ENCODE measurements at regions not wholly inside any gene's neighbourhood (a gene's known extent, or its start where the extent isn't known, plus 50 kb on each side); places are given as distances from the start of the nearest gene placed in this dataset.

DNA sequence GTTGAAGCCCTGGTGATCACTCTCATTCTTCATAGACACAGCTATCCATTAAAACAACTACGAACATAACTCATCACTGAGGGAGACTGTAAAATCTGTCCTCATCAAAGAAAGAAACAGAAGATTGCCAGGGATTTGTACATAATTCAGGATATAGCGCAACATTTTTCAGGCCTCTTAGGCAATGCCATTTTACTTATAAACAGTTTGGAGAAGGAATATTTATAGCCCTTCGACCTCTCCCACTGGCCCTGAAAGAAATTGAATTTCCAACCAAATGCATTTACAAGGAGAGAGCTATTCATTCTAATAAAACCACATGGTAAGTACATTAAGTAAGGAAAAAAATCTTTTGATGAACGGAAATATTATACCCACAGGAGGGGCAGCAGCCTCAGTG lies 295.0 kb downstream of the RAD51AP2 start:
- Mint-ChIP-seq H3K9me3 (no peaks in the 10 kb centered on the region), H3K4me1 (peaks cover 0 to 6% of the 10 kb centered on the region in 2 experiments; a peak in 1 of 4 replicates), H3K27ac (no peak overlapping the region), H3K4me3 (no peak overlapping the region), H3K27me3 (ENCODE audit: low read depth) (no peaks in the 10 kb centered on the region; the same call in 1 of the 2 replicates), H3K36me3 (ENCODE audit: insufficient read depth in 1 of 3, low read depth in 3 of 3) (no peaks in the 10 kb centered on the region)
- Histone ChIP-seq H3K9ac (ENCODE audit: extremely low read depth, insufficient read length, low read length) (no peak overlapping the region), H4K5ac (ENCODE audit: insufficient read length, low read depth, low read length) (no peak overlapping the region), H2BK15ac (ENCODE audit: low read depth, low read length) (no peak overlapping the region), H3K79me1 (ENCODE audit: insufficient read depth, low read depth, low read length, poor library complexity, severe bottlenecking) (no peaks in the 10 kb centered on the region), H3K18ac (ENCODE audit: insufficient read length, low read depth, low read length) (no peak overlapping the region), H3K27ac (ENCODE audit: insufficient read length, low read depth, low read length) (no peak overlapping the region), H3K56ac (ENCODE audit: insufficient read length, low read depth, low read length) (no peak overlapping the region), H2BK20ac (ENCODE audit: low read depth, low read length, poor library complexity, severe bottlenecking) (no peak overlapping the region), H3K79me2 (ENCODE audit: insufficient read depth, low read length) (no peaks in the 10 kb centered on the region), H2AK5ac (ENCODE audit: insufficient read length, low read length) (no peak overlapping the region), H4K20me1 (ENCODE audit: control insufficient read depth, insufficient read depth, insufficient read length) (no peaks in the 10 kb centered on the region), H2BK5ac (ENCODE audit: insufficient read length, low read length) (no peak overlapping the region), H2BK12ac (ENCODE audit: insufficient read length, low read depth, low read length) (no peak overlapping the region), H2AFZ (ENCODE audit: low read length) (no peak overlapping the region), H3K9me3 (ENCODE audit: control insufficient read depth, low read depth, low read length) (no peaks in the 10 kb centered on the region), H3K23ac (ENCODE audit: insufficient read length, low read depth, low read length) (no peak overlapping the region), H3K4me2 (ENCODE audit: insufficient read depth, insufficient read length, low read length) (no peak overlapping the region), H4K91ac (ENCODE audit: insufficient read length, low read depth, low read length) (no peak overlapping the region), H3K23me2 (ENCODE audit: insufficient read length, low read depth, low read length, poor library complexity, severe bottlenecking) (no peaks in the 10 kb centered on the region), H3T11ph (ENCODE audit: low read length) (no peak overlapping the region), H2BK120ac (ENCODE audit: low read depth, low read length, poor library complexity, severe bottlenecking) (no peak overlapping the region), H3K4me1 (ENCODE audit: insufficient read depth, low read length) (no peaks in the 10 kb centered on the region; the same call in 1 of the 2 replicates), H3K27me3 (ENCODE audit: insufficient read depth, low read length) (no peaks in the 10 kb centered on the region), H3K14ac (ENCODE audit: insufficient read depth, low read length) (no peak overlapping the region), H3K4ac (ENCODE audit: low read depth, low read length) (no peak overlapping the region), H4K8ac (replicated peaks; ENCODE audit: insufficient read length, low read depth, low read length) (no peak overlapping the region)
- no peak for DNase-seq
- WGBS (ENCODE audit: extremely low coverage, insufficient read length, low lambda C conversion rate), result no CpG with 5 or more reads among the region's 4 CpGs
- TF ChIP-seq, protein P1, sequence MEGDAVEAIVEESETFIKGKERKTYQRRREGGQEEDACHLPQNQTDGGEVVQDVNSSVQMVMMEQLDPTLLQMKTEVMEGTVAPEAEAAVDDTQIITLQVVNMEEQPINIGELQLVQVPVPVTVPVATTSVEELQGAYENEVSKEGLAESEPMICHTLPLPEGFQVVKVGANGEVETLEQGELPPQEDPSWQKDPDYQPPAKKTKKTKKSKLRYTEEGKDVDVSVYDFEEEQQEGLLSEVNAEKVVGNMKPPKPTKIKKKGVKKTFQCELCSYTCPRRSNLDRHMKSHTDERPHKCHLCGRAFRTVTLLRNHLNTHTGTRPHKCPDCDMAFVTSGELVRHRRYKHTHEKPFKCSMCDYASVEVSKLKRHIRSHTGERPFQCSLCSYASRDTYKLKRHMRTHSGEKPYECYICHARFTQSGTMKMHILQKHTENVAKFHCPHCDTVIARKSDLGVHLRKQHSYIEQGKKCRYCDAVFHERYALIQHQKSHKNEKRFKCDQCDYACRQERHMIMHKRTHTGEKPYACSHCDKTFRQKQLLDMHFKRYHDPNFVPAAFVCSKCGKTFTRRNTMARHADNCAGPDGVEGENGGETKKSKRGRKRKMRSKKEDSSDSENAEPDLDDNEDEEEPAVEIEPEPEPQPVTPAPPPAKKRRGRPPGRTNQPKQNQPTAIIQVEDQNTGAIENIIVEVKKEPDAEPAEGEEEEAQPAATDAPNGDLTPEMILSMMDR (conservative IDR thresholded peaks at IDR 0.05), result no peak

Measured in H9 (cell line).